Mammary epithelial cell (primary cell): ENCODE measurements at regions not wholly inside any gene's neighbourhood (a gene's known extent, or its start where the extent isn't known, plus 50 kb on each side); places are given as distances from the start of the nearest gene placed in this dataset.

ENCODE experiments used
- CTCF ChIP-seq, 2 donors: IDR thresholded peaks in 1 of 2; conservative IDR thresholded peaks in 1 of 2; 2 replicates each; pipeline ENCODE4 v1.5.1; 2011 to 2012; ENCODE audit warnings: inconsistent platforms in 2 of 2, low read length in 2 of 2, mild to moderate bottlenecking in 2 of 2, control low read depth in 1 of 2, low read depth in 1 of 2; ENCODE audit not compliant: insufficient read depth in 1 of 2; ENCODE audit errors: extremely low read depth in 1 of 2
- EZH2 ChIP-seq: IDR thresholded peaks from 2 replicates; pipeline ENCODE4 v1.6.1; 2012; ENCODE audit warnings: low read length, inconsistent platforms, borderline replicate concordance

- TF ChIP-seq CTCF (conservative IDR thresholded peaks at IDR 0.05 in 1 of 2, IDR thresholded peaks at IDR 0.05 in 1 of 2; ENCODE audit: extremely low read depth in 1 of 2, insufficient read depth in 1 of 2, low read depth in 1 of 2, low read length in 2 of 2) (no peak), EZH2 (no peak)
These were observed 336.0 kb downstream of the ADCYAP1 start for GRCh38 chr18:1240701-1241100.
